HEK293T (cell line): ENCODE measurements at regions not wholly inside any gene's neighbourhood (a gene's known extent, or its start where the extent isn't known, plus 50 kb on each side); places are given as distances from the start of the nearest gene placed in this dataset.

Experiments used
- ARNT ChIP-seq: fragments of 450-650 bp; IDR thresholded peaks from 2 replicates; pipeline ENCODE4 v1.6.1; 2017; ENCODE audit warnings: mild to moderate bottlenecking
- BHLHE40 ChIP-seq: fragments of 450-650 bp; IDR thresholded peaks from 2 replicates; pipeline ENCODE4 v1.6.1; 2016; ENCODE audit warnings: mild to moderate bottlenecking, moderate library complexity, borderline replicate concordance
- FOXK2 ChIP-seq: fragments of 450-650 bp; IDR thresholded peaks from 2 replicates; pipeline ENCODE4 v1.6.1; 2016; ENCODE audit warnings: mild to moderate bottlenecking
- FOXM1 ChIP-seq: fragments of 450-650 bp; IDR thresholded peaks from 2 replicates; pipeline ENCODE4 v1.6.1; 2017; ENCODE audit warnings: mild to moderate bottlenecking, borderline replicate concordance
- L3MBTL2 ChIP-seq: fragments of 450-650 bp; conservative IDR thresholded peaks from 2 replicates; pipeline ENCODE4 v1.6.1; 2016; ENCODE audit warnings: mild to moderate bottlenecking
- TARDBP ChIP-seq: fragments of 450-650 bp; IDR thresholded peaks from 2 replicates; pipeline ENCODE4 v1.6.1; 2016
- TF ChIP-seq, protein P1 (sequence below): fragments of 450-650 bp; IDR thresholded peaks from 2 replicates; pipeline ENCODE4 v1.6.1; 2016

DNA sequence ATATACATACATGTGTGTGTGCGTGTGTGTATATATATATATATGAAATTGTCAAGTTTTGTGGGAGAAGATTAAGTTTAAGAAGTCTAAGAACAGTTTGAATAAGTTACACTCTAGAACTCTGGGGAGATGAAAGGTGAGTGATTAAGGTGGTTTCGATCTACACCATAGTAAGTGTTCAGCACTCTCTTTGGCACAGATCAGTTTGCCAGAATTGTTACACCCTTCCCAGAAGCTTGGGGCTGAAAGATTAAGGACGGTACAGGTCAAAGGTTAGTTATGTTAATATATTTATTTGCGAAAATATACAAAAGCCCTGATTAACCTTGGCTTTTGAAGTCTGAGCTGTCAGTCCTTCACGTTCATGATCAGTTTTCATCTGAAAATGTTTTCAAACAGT, 309.1 kb downstream of the KLF5 start:
- TF ChIP-seq ARNT, result no peak
- TF ChIP-seq, protein P1, sequence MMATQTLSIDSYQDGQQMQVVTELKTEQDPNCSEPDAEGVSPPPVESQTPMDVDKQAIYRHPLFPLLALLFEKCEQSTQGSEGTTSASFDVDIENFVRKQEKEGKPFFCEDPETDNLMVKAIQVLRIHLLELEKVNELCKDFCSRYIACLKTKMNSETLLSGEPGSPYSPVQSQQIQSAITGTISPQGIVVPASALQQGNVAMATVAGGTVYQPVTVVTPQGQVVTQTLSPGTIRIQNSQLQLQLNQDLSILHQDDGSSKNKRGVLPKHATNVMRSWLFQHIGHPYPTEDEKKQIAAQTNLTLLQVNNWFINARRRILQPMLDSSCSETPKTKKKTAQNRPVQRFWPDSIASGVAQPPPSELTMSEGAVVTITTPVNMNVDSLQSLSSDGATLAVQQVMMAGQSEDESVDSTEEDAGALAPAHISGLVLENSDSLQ, result no peak
- TF ChIP-seq TARDBP, result no peak
- TF ChIP-seq L3MBTL2, result no peak
- TF ChIP-seq BHLHE40, result no peak
- no peak for TF ChIP-seq FOXK2
- no peak for TF ChIP-seq FOXM1
